ENCODE measurements at regions not wholly inside any gene's neighbourhood (a gene's known extent, or its start where the extent isn't known, plus 50 kb on each side); places are given as distances from the start of the nearest gene placed in this dataset.

DNA sequence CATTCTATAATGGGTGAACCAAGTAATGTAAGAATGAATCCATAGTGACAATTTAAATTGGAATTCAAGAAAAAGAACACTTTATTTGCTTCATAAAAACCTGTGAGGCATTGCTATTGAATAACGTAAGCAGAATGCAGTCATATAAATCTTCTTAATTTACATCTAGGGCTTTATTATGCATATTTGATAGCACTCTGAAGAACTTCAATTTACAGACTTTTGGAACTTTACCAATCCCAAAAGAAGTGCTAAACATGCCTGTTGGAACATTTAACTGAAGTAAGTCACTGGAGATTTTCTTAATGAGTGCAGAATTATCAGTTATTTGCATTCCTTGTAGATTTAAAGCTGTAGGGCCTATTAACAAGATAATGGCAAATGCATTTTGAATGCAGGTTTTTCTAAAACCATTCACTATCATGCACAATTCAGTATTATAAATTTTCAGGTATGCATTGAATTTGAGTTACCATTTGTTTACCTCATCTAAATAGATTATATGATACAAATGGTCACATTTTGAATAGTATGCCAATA is 1181.2 kb downstream of the ARAP2 start:
- 47 to 50% methylated on average over 1 of the region's 1 CpG for WGBS, 2 donors
- TF ChIP-seq, protein P1, sequence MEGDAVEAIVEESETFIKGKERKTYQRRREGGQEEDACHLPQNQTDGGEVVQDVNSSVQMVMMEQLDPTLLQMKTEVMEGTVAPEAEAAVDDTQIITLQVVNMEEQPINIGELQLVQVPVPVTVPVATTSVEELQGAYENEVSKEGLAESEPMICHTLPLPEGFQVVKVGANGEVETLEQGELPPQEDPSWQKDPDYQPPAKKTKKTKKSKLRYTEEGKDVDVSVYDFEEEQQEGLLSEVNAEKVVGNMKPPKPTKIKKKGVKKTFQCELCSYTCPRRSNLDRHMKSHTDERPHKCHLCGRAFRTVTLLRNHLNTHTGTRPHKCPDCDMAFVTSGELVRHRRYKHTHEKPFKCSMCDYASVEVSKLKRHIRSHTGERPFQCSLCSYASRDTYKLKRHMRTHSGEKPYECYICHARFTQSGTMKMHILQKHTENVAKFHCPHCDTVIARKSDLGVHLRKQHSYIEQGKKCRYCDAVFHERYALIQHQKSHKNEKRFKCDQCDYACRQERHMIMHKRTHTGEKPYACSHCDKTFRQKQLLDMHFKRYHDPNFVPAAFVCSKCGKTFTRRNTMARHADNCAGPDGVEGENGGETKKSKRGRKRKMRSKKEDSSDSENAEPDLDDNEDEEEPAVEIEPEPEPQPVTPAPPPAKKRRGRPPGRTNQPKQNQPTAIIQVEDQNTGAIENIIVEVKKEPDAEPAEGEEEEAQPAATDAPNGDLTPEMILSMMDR (IDR thresholded peaks at IDR 0.05): no peak
- TF ChIP-seq POLR2A (IDR thresholded peaks at IDR 0.05): no peak
- H3K4me1 ChIP-seq: no peaks in the 10 kb centered on the region

DNA sequence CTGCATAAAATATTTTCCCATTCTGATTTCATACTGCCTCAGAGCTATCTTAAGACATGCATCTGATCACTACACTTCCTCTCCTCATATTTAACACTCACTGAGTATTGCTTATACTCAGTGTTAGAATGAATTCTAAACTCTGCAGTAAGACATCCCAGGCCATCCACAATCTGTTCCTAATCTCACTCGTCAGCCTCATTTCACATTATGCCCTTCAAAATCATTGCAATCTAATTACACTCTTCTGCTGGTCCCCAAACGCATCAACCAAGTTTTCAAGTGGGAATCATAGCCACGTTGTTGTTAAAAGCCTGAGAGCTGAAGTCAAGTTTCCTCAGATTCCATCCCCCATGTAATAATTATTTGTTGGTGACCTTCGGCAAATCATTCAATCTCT is 1177.9 kb downstream of the ARAP2 start:
- no peaks in the 10 kb centered on the region for H3K9me3 ChIP-seq
- intact Hi-C loops (cut with DNase I; ENCODE audit: low total_unique reads): no loop called here
- no peak for DNase-seq
- TF ChIP-seq, protein P1 (IDR thresholded peaks at IDR 0.05): no peak
- no peak for TF ChIP-seq POLR2A (IDR thresholded peaks at IDR 0.05)
- no peak overlapping the region for H3K27ac ChIP-seq
- no peak overlapping the region for H3K4me3 ChIP-seq
- WGBS, 2 donors: 72 to 93% methylated on average over 4 of the region's 4 CpGs
- no peaks in the 10 kb centered on the region for H3K36me3 ChIP-seq (ENCODE audit: low read depth, missing control alignments)
- no peaks in the 10 kb centered on the region for H3K4me1 ChIP-seq
- no peaks in the 10 kb centered on the region for H3K27me3 ChIP-seq

More for the DNA sequence above, 1181.2 kb downstream of the ARAP2 start:
- Histone ChIP-seq H3K9me3 (no peaks in the 10 kb centered on the region), H3K27me3 (no peaks in the 10 kb centered on the region), H3K4me3 (no peak overlapping the region), H3K36me3 (ENCODE audit: low read depth, missing control alignments) (no peaks in the 10 kb centered on the region), H3K27ac (no peak overlapping the region)
- DNase-seq: no peak
- intact Hi-C loops (cut with DNase I; ENCODE audit: low total_unique reads): no loop called here

DNA sequence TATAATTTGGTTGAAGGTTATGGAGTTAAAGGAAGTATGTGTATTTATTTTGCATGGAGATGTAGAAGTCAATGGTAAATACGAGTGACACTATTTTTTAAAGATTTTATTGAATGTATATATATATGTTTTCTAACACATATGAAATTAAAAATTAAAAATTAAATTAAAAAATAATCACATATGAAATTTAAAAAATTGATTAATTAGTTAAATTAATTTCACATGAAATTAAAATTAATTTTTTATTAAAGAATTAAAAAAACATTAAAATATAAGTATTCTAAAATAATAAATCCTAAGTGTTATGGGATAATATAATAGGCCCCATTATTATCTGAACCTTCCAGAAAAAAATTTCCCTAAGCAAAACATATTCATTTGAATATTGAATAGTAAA is 1163.5 kb downstream of the ARAP2 start:
- Histone ChIP-seq H3K9me3 (no peaks in the 10 kb centered on the region), H3K27ac (no peak overlapping the region), H3K4me3 (no peak overlapping the region), H3K4me1 (no peaks in the 10 kb centered on the region), H3K27me3 (no peaks in the 10 kb centered on the region), H3K36me3 (ENCODE audit: low read depth, missing control alignments) (no peaks in the 10 kb centered on the region)
- TF ChIP-seq POLR2A (IDR thresholded peaks at IDR 0.05): no peak
- TF ChIP-seq, protein P1 (IDR thresholded peaks at IDR 0.05): no peak
- no peak for DNase-seq
- intact Hi-C loops (cut with DNase I; ENCODE audit: low total_unique reads): no loop called here
- WGBS, 2 donors: 93 to 94% methylated on average over 1 of the region's 1 CpG

DNA sequence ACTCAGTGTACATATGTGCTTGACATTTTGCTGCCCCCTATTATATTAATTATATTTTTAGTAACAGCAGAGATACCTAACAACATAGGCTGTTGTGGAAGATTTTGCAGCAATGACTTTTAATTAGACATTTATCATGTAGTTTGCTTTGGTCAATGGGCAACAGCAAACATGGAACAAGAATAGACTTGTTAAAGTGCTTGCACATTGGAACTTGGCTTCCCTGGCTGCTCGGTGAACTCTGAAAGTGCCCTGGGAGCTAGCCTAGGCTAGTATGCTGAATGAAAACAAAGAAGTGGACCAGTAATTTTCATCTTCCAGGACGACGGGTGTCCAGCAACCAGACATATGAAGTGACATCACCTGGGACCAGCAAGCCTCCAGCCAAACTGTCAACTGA is 1157.1 kb downstream of the ARAP2 start:
- TF ChIP-seq, protein P1 (IDR thresholded peaks at IDR 0.05): no peak
- TF ChIP-seq POLR2A (IDR thresholded peaks at IDR 0.05): no peak
- H3K36me3 ChIP-seq (ENCODE audit: low read depth, missing control alignments): no peaks in the 10 kb centered on the region
- H3K4me1 ChIP-seq: no peaks in the 10 kb centered on the region
- 79 to 90% methylated on average over 3 of the region's 3 CpGs for WGBS, 2 donors
- intact Hi-C loops (cut with DNase I; ENCODE audit: low total_unique reads): no loop called here
- H3K27me3 ChIP-seq: no peaks in the 10 kb centered on the region
- DNase-seq: no peak
- H3K4me3 ChIP-seq: no peak overlapping the region
- no peaks in the 10 kb centered on the region for H3K9me3 ChIP-seq
- H3K27ac ChIP-seq: no peak overlapping the region

DNA sequence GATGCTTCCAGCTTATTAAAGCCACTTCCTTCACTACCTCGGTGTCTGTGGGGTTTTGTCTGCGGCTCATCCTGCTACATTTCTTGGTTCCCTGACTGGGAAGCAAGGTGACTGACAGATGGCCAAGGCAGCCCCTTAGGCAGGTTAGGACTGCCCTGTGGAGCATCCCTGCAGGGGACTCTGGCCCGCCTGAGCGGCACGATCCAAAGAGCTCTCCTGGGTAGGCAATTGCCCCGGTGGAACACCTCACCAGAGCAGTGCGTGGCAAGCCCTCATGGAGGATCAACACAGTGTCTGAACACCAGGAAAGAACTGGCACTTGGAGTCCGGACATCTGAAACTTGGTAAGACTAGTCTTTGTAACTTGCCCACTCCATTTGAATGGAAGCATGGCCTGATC is 1143.4 kb downstream of the ARAP2 start:
- no peak for DNase-seq
- Histone ChIP-seq H3K9me3 (no peaks in the 10 kb centered on the region), H3K27me3 (no peaks in the 10 kb centered on the region), H3K4me1 (no peaks in the 10 kb centered on the region), H3K36me3 (ENCODE audit: low read depth, missing control alignments) (no peaks in the 10 kb centered on the region), H3K4me3 (no peak overlapping the region), H3K27ac (no peak overlapping the region)
- TF ChIP-seq POLR2A (IDR thresholded peaks at IDR 0.05): no peak
- TF ChIP-seq, protein P1 (IDR thresholded peaks at IDR 0.05): no peak
- intact Hi-C loops (cut with DNase I; ENCODE audit: low total_unique reads): no loop called here
- 94 to 100% methylated on average over 2 to 8 of the region's 8 CpGs for WGBS, 2 donors
